Heart left ventricle (tissue), 16 donors: ENCODE measurements at regions not wholly inside any gene's neighbourhood (a gene's known extent, or its start where the extent isn't known, plus 50 kb on each side); places are given as distances from the start of the nearest gene placed in this dataset.

ENCODE experiments used
- ATAC-seq, 4 donors: fragments of 200-7000 bp; cut with Tn5 transposase; one replicate each; pipeline ENCODE4 v1.9.1; 2020 to 2022; ENCODE audit warnings: moderate library complexity in 4 of 4, mild to moderate bottlenecking in 3 of 4, moderate number of reproducible peaks in 1 of 4
- DNase-seq, 5 donors: peaks; one replicate each; pipeline ENCODE4 v3.0.0-alpha.2; 2020
- H3K27ac ChIP-seq, 12 donors: fragments of 200-600 bp; sonication (generic) in 4 of 12; one replicate each; pipeline versions ENCODE4 v1.5.0 to v1.8.0; 2016 to 2022; ENCODE audit warnings: mild to moderate bottlenecking in 2 of 12
- H3K27me3 ChIP-seq, 9 donors: fragments of 200-600 bp; sonication (generic) in 2 of 9; one replicate each; pipeline versions ENCODE4 v1.5.1 to v1.8.0; 2016 to 2022; ENCODE audit warnings: mild to moderate bottlenecking in 3 of 9
- H3K36me3 ChIP-seq, 9 donors: fragments of 200-600 bp; sonication (generic) in 2 of 9; one replicate each; pipeline versions ENCODE4 v1.5.0 to v1.8.0; 2018 to 2022; ENCODE audit warnings: mild to moderate bottlenecking in 2 of 9
- H3K4me1 ChIP-seq, 12 donors: fragments of 200-600 bp; sonication (generic) in 4 of 12; one replicate each; pipeline versions ENCODE4 v1.5.0 to v1.8.0; 2016 to 2022; ENCODE audit warnings: mild to moderate bottlenecking in 3 of 12
- H3K4me3 ChIP-seq, 12 donors: fragments of 200-600 bp; sonication (generic) in 4 of 12; one replicate each; pipeline versions ENCODE4 v1.5.0 to v1.8.0; 2017 to 2022; ENCODE audit warnings: mild to moderate bottlenecking in 9 of 12, moderate library complexity in 4 of 12
- H3K9me3 ChIP-seq, 12 donors: fragments of 200-600 bp; sonication (generic) in 4 of 12; one replicate each; pipeline versions ENCODE4 v1.5.0 to v1.8.0; 2016 to 2022; ENCODE audit warnings: mild to moderate bottlenecking in 1 of 12
- CTCF ChIP-seq, 12 donors: fragments of 200-600 bp; sonication (generic) in 4 of 12; IDR thresholded peaks; one replicate each; pipeline versions ENCODE4 v1.5.0 to v1.8.0; 2018 to 2022; ENCODE audit warnings: antibody characterized with exemption in 12 of 12, mild to moderate bottlenecking in 5 of 12
- POLR2A ChIP-seq, 2 donors: fragments of 450-650 bp; IDR thresholded peaks; one replicate each; pipeline ENCODE4 v1.6.1; 2017; ENCODE audit warnings: antibody characterized with exemption in 2 of 2, mild to moderate bottlenecking in 2 of 2, moderate library complexity in 2 of 2
- WGBS, 4 donors: extraction: QIAGEN DNeasy Blood & Tissue Kit in 2 of 4; methylation state at CpG; one replicate each; pipeline versions ENCODE4 v1.1.5 to v1.1.7; 2013 to 2018; 5-methylcytosine and 5-hydroxymethylcytosine counted together
- intact Hi-C, 10 donors: fragments of 100-400 bp; cut with DNase I; formaldehyde crosslinking; loops; one replicate each; pipeline versions ENCODE4 v1.11.1 to v1.14.2; 2022
- donor health status: ischemic (EF 13 %, LVEDD 7.1; RV severe dilation, severe dysfunction).
- donor health status: healthy with polysubstance abuse.
- donor health status: DM: no; HTN: yes; CAD: no.
- donor health status: DM: no; HTN: no; CAD: no.
- donor health status: ischemic (EF 25% LVEDD 6.9; RV normal size, moderate dysfunction).
- donor health status: ischemic (EF 25% LVEDD 5.7; RV mildly dilated, moderate dysfunction).
- donor health status: healthy.
- donor health status: DM: yes; HTN: yes; CAD: no.
- donor health status: ischemic (EF 35%, LVEDD 5.7; RV mildly dilated, moderate dysfunction).
- donor health status: nonischemic (EF 11% LVEDD 7.7; RV severe dilation, severe dysfunction).
- donor health status: DM: yes; HTN: yes; CAD: no.
- donor health status: PGD.
- donor health status: ischemic (EF 29% LVEDD 5.4; RV normal size, mild dysfunction).
- donor health status: nonischemic (EF 23%, LVEDD 6.1; RV moderate dilation, normal function).

GRCh38 chr13:88086577-88086976, 415.4 kb downstream of the SLITRK5 start:
- Histone ChIP-seq H3K4me1 (no peaks in the 10 kb centered on the region), H3K4me3 (no peak overlapping the region), H3K9me3 (no peaks in the 10 kb centered on the region), H3K27ac (no peak overlapping the region), H3K27me3 (no peaks in the 10 kb centered on the region), H3K36me3 (no peaks in the 10 kb centered on the region)
- ATAC-seq: no peak
- TF ChIP-seq POLR2A (IDR thresholded peaks at IDR 0.05) (no peak), CTCF (IDR thresholded peaks at IDR 0.05) (no peak)
- intact Hi-C loops: no loop called here
- no peak for DNase-seq
- WGBS, 4 donors: 90 to 96% (median 91%) methylated on average over 3 of the region's 3 CpGs

- ATAC-seq: no peak
- Histone ChIP-seq H3K27me3 (no peaks in the 10 kb centered on the region), H3K36me3 (no peaks in the 10 kb centered on the region), H3K27ac (no peak overlapping the region), H3K9me3 (peaks cover 0 to 17% (median 0%) of the 10 kb centered on the region in 12 donors), H3K4me1 (no peaks in the 10 kb centered on the region), H3K4me3 (no peak overlapping the region)
- no peak for DNase-seq
- intact Hi-C loops: no loop called here
- WGBS, 4 donors: 5 to 14% (median 8%) methylated on average over 2 of the region's 2 CpGs
- TF ChIP-seq CTCF (IDR thresholded peaks at IDR 0.05) (no peak), POLR2A (IDR thresholded peaks at IDR 0.05) (no peak)
Measured at GRCh38 chr13:88097541-88097940, 426.4 kb downstream of the SLITRK5 start.

DNA sequence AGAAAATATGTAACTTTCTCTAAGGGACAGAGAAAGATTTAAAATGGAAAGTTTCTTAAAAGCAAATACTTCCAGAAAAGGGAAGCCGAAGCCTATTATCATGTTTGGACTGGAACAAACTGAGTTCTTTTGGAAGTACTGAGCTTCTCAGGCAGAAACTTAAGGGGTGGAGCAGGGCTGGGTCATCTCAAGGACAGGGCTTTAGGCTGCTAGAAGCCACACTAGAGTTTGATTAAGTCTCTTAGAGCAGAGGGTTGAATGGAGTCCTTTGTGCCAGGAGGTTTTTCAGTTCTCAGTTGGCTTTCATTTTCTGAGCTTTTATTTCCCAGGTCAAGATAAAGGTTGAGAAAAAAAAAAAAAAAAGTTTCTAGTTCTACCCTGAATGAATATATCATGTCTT, 432.7 kb downstream of the SLITRK5 start:
- no peak for DNase-seq
- H3K4me1 ChIP-seq: no peaks in the 10 kb centered on the region
- no peaks in the 10 kb centered on the region for H3K27me3 ChIP-seq
- no peak for TF ChIP-seq CTCF (IDR thresholded peaks at IDR 0.05)
- TF ChIP-seq POLR2A (IDR thresholded peaks at IDR 0.05): no peak
- no peak overlapping the region for H3K4me3 ChIP-seq
- H3K36me3 ChIP-seq: no peaks in the 10 kb centered on the region
- intact Hi-C loops: loop anchor here in 1 of 10 donors (10.0 kb wide), 1 partner anchor 401 kb away; no protein-coding TSS in a partner anchor
- 63 to 69% (median 65%) methylated on average over 1 of the region's 1 CpG for WGBS, 4 donors
- ATAC-seq: no peak
- peaks cover 0 to 17% (median 0%) of the 10 kb centered on the region in 12 donors for H3K9me3 ChIP-seq
- H3K27ac ChIP-seq: no peak overlapping the region

- TF ChIP-seq POLR2A (IDR thresholded peaks at IDR 0.05): no peak
- TF ChIP-seq CTCF (IDR thresholded peaks at IDR 0.05): no peak
- DNase-seq (no peak), ATAC-seq (no peak)
- H3K27me3 ChIP-seq: no peaks in the 10 kb centered on the region
- peaks cover 0 to 17% (median 0%) of the 10 kb centered on the region in 12 donors for H3K9me3 ChIP-seq
- no peaks in the 10 kb centered on the region for H3K4me1 ChIP-seq
- WGBS, 4 donors: 84 to 93% (median 91%) methylated on average over 1 of the region's 1 CpG
- H3K27ac ChIP-seq: no peak overlapping the region
- H3K4me3 ChIP-seq: no peak overlapping the region
- no peaks in the 10 kb centered on the region for H3K36me3 ChIP-seq
- intact Hi-C loops: loop anchor here in 1 of 10 donors (10.0 kb wide), 1 partner anchor 400 kb away; no protein-coding TSS in a partner anchor
Measured at GRCh38 chr13:88104576-88104975, 433.4 kb downstream of the SLITRK5 start.
